ENCODE measurements at regions not wholly inside any gene's neighbourhood (a gene's known extent, or its start where the extent isn't known, plus 50 kb on each side); places are given as distances from the start of the nearest gene placed in this dataset.

DNA sequence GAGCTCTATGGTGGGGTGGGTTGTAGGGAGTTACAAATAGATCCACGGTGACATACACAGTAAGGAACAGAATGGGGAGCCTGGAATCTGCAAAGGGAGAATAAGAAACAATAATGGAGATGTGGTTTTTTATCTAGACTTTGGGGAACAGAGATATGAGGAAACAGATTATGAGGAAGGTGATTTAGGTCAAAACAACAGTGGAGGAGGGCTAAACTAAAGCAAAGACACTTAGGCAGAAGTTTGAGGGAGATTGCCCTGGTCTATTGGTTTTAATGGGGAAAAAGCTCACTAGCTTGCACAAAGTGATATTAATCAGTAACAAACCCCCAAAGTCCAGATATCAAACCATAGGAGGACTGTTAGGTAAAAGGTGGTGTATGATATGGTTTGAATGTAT, 144.5 kb upstream of the DYRK2 start:
- no peak for FAIRE-seq

DNA sequence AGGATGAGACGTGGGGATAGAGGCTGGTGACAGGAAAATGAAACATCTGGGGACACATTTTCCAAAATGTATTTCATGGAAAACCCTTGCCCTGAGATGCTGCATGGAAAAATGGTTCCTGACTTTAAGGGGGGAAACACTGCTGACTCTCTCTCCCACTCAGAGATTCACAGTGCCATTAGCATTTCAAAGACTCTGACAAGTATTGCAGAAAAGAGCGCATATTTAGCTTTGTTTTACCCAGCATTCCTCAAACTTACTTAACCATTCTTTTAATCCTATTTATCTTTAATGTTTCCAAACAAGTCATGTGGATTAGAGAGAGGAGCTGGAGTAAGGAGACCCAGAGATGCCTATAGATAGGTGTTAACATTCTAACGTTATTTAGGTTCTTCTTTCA, 141.8 kb upstream of the DYRK2 start:
- FAIRE-seq = no peak

DNA sequence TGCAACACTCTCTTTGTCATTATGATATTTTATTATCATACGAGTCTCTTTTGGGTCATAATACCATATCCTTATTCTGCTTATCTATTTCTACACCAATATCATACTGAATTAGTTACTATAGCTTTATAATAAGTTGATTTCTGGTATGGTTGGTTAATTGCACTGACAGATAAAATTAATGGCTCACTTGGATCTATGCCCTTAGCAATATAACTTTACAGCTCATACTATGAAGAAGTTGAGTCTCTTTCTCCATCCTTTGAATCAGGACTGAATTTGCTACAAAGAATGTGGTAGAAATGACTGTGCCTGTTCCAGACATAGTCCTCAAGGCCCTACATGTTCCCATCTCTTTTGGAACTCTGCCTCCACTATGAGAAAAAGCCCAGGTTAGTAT, 139.7 kb upstream of the DYRK2 start:
- no peak for FAIRE-seq

DNA sequence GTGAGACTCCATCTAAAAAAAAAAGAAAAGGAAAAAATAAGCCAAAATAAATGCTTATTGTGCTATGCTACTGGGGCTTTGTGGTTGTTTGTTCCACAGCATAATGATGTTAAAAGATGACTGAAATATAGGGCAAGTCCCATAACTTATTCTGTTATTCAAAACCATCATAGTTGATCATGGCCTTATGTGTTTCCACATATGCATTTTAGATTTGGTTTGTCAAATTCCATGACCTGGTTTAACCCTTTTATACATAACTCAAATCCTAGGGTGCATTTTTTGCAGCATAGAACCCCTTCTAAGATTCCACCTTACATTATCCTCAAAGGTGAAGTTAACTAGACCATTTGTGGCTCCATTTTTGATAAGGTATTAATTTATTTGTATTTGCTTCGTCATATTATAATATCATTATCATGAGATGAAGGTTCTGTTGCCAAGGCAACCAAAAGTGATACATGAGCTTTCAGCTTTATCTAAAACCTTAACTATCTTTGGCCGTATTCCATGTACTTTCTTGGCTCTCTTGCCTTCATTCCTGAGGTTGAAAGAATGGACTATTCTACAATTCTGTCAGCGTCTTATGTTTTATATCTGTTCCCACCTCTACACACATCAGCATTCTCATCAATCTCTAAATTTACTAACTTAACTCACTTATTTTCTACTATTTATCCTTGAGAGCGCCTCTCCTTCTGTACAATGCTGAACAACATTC, 138.7 kb upstream of the DYRK2 start:
- no peak for FAIRE-seq

DNA sequence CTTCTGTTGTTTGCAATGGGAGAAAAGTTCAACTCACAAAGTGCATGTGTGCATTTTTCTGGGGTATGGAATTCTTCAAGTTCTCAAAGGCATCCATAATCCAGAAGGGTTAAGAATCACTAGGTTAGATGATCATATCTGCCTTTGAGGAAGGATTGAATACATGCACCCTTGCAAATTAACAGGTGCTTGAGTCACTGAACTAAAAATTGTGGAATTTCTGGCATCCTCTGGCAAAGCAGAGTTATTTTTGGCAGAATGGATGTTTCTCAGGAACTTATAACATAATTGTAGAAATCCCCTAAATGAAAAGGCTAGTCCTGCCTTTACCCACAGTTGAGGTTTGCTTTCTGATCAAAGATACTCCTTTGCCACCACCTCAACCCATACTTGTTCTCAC, 136.5 kb upstream of the DYRK2 start:
- FAIRE-seq = no peak

DNA sequence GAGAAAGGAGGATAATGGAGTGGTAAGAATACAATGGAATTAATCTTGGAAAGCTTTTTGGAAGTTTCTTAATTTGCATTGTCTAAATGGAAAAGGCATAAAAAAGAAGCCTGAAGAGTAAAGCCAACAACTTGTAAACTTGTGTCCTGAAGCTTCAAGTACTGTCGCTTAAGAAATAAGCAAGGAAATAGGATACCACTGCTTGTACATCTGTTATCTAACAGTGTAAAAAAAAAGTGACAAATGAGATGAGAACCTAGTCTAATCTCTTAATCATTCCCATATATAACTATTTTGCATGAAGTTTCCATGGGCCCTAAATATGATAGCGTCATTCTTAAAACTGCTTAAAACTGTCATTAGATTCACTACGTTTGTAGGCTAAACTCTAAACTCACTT, 134.0 kb upstream of the DYRK2 start:
- no peak for FAIRE-seq

DNA sequence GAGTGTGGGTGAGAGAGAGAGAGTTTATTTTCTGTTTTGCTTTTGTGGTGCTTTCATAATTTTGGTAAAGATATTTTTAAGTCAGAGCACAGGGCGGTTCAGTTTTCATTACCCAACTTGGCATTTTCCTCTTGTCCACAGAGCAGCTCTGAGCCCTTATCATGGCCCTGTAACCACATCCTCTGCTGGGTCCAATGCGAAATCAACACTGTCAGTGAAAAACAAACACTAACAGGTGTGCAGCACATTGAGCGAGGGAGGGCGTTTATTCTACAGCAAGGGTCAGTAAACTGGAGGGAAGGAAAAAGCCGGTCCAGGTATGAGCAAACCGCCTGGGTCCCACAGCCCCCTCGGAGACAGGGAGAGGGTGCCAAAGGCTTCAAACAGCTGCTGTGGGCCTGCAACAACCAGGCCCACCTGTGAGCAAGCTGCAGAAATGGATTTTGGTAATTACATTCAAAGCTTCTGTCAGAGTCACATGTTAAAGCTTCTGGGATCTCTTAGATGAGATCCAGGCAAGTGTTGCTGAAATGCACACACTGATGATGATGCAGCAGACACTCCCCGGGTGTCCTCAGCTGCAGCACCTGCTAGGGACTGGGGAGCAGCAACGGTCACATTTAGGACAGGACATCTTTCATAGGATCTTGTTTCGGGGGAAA, 132.7 kb upstream of the DYRK2 start:
- FAIRE-seq = no peak

DNA sequence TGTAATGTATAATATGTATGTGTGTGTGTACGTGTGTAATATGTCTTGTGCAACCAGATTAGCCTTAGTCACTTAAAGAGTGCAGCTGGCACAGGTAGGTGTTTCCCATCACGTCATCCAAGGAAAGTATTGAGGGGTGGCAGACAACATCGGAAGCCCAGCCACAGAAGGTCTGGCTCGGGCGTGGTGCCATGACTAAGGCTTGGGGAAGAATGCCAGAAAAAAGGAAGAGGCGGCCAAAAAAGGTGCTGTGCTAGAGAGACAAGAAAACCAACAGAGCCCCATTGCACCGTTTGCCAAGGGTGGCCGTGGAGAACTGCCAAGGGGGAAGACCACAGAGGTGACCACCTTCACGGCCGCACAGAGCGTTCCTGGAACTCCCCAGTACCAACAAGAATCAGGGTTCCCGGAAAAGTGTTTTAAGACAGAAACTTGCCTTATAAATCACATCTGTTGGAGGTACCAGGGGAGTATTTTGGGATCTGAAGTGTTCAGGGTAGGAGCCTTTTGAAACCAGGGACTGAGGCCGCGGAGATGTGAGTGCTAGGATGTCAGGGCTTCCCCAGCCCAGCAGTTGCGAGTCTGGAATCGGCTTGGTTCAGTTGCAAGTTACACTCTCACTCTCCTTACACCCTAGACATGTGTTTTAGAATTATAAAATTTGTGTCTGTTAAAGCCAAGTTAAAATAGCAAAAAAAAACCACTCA, 131.2 kb upstream of the DYRK2 start:
- FAIRE-seq = no peak

DNA sequence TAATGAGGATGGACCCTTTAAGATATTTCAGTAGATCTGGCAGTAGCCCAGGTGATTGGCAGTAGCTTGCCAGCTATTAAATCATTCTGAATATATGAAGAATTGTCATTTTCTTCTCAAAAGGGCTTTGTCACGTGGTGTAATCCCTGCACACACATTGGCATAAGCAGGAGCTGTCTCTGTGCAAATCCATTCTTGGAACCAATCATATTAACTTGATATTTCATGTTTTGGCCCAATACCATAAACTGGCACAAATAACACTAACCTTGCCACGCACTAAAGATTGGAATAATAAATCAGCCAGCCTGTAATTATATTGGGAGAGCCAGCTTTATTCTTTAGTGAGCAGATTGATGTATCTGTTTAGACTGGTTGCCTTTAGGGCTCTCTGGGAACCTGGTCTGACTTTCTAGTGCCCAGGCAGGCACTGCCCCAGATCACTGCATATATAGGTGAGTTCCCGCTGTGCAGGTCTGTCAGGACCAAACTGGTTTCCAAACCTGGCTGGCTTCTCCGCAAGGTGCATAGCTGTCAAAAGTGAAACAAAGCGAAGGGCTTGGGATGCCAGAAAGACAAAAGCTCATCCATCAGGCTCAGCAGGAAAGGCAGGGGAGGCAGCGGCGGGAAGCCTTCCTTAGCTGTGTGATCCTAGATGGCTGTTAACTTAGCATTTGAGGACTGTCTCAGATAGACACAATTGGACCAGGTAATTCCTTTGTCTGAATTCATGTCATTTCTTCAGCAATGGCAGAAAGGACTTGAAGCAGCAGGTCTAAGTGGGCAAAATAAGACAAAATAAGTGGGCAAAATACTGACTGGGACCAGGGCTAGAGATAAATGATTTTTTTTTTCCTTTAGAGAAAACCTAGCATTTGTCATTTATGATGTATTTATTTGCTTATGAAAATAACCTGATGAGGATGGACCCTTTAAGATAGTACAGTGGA, 128.8 kb upstream of the DYRK2 start:
- no peak for FAIRE-seq

DNA sequence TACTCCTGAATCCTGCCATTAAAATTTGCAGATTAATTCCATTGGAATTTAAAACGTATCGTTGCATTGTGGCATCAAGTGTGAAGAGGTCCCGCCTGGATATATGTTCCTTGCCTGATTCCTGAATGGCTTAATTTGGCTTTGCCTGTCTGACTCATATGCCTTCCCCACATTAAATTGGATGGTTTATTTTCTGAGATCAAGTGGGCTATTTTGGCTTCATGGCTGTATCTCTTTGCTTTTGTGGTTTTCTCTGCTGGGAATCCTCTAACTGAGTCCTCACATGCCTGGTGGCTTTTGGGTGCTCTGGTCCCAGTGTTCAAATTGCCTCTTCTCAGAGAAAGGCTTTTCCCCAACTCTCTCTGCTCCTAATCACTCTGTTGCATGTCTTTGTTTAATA, 127.9 kb upstream of the DYRK2 start:
- FAIRE-seq = no peak

DNA sequence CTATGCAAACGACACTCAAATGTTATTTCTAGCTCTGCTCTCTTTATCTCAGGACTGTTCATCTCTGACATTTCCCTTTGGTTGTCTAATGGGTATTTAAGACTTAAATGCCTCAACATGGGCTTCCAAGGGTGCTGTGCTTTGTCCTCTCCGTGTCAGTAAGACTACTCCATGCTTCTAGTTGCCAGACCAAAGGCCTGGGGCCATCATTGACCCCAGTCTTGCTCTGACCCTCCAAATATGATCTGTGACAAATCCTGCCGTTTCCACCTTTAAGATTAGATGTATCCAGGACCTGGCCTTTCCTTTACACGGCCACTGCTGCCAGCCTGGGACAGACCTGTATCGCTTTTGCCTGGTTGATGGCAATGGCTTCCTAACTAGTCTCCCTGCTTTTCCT, 126.3 kb upstream of the DYRK2 start:
- FAIRE-seq = no peak

DNA sequence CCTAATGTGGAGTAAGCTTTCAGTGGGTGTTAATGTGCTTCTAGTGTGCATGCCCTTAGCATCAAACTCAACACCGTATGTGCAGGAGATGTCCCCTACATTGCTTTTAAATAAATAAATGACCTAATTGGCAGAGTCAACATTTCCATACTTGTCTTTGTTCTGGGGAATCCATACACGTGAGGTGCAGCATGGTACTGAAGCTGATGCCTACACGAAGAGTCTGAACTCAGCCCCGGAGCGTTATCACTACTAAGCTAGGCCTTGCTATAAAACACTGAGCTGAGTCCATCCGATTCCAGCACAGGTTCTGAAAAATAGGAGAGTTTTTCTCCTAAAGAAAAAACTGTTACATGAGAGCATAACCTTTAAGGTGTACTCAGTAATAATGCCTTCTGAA, 125.0 kb upstream of the DYRK2 start:
- no peak for FAIRE-seq

DNA sequence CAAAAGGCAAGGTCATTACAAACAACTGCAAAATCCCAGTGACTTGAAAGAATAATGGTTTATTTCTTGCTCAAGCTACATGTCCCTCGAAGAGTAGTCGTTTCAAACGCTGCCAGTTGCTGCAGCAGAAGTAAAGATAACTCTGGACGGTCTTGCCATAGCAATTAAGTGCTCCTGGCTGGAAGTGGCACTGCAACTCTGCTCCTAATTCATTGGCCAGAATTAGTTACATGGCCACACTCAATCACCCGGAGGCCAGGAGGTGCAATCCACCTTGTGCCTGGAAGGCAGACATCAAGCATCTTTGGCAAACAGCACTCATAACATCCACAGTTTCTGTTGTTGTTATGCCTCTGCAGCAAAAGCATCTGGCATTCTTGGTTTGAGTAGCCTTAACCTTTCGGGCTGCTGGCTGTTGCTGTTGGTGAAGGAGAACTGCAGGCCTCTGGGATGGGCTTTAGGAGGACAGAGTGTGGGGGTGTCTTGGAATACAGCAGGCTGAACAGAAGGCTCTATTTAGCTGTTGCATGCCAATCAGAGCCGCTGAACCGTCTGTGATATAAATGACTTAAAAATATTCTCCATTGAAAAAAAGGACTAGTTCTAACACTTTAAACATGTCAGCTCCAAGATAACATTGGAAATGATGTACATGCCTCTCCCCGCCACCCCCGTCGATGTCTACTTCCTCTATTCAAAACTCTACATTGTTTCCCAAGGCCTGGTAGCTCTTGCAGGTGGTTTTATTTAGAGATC, 123.5 kb upstream of the DYRK2 start:
- FAIRE-seq = no peak

DNA sequence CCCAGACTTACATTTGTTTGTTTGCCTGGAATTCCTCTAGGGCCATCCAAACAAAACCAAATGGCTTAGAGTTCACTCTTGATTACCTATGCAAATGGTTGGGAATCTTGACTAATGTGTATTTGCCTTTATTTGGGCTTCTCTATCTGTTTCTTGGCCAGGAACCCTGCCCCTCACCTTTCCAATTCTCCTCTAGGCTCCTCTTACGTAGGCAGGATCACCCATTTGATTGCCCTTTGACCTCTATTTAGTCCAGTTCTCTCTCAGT, 123.0 kb upstream of the DYRK2 start:
- no peak for FAIRE-seq

DNA sequence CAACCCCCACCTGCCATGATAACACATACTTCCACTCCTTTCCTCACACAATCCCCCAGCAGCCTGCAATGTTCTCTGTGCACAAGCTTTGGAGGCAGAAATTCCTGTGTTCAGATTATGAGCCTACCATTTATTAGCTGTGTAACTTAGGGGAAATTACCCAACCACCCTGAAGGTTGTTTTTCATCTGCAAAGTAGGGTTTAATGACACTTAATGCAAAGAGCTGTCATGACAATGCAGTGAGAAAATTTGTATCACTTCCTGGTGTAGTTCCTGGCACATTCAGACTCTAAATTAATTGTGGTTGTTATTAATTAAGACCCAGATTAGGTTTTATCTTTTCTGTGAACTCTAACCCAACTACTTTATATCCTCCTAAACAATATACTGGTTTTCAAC, 122.4 kb upstream of the DYRK2 start:
- no peak for FAIRE-seq

DNA sequence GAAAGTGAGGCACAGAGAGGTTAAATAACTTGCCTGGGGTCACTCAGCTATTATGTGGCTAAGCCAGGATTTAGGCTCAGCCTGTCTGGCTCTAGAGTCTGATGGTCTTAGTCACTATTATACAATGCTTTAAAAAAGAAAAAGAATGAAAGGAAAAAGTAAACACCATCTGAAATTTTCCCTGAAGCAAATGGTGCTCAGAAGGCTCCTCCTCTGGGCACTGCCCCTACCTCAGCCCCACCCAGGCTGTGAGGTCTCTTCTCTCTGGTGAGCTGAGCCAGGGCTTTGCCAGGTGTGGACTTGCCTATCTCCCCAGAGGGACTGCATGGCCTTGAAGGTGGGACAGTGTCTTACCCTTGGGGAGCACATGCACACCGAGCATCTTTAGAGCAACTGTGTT, 117.5 kb upstream of the DYRK2 start:
- no peak for FAIRE-seq

DNA sequence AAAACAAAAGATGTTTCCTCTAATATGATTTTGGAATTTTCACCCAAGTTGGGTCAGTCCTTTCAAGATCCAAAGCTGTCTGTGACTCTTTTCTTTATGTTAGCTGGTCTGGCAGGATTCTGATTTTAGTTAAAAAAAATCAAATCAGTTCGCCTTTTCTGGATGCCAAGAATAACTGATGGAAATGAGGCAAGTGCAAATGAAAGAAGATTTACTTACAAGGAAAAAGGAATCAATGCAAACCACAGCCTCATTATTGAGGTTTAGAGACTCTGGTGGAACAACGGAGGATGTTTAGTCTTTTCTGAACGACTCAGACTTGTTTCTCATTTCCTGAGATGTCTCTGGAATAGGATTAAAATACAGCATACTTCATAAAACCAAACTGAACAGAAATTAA, 117.0 kb upstream of the DYRK2 start:
- FAIRE-seq = no peak

DNA sequence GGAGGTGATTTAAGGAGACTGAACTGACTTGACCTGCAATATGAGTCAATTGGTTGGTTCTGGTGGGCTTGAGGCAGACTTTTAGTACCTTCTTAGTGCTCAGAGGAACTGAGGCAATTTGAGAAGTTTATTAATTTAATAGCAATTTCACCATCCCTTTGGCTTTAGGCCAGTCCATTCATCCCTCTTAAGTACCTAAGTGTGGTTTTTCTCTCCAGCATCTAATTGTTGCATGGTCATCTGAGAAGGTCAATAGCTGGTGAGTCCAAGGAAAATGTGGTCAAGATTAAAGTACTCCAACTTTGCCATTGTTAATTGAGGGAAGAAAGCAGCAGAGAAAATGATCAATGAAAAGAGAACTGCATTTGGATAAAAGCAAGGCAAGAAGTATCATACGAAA, 115.4 kb upstream of the DYRK2 start:
- FAIRE-seq = no peak

DNA sequence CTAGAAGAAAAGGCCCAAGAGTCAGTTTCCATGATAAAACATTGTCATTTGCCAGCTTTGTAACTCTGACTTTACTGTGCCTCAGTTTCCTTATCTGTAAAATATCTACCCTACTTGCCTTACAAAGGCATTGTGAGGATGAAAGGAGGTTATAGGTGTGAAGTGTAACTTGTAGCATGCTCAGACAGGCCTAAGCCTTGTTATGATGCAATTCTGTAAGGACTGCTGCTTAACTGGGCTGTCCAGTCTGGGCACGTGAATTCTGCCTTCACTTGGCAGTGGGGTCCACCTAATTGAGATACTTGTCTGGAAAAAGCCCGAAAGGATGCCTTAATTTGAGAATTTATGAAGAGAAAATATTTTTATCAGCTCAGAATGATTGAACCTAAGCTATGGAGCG, 114.5 kb upstream of the DYRK2 start:
- no peak for FAIRE-seq

DNA sequence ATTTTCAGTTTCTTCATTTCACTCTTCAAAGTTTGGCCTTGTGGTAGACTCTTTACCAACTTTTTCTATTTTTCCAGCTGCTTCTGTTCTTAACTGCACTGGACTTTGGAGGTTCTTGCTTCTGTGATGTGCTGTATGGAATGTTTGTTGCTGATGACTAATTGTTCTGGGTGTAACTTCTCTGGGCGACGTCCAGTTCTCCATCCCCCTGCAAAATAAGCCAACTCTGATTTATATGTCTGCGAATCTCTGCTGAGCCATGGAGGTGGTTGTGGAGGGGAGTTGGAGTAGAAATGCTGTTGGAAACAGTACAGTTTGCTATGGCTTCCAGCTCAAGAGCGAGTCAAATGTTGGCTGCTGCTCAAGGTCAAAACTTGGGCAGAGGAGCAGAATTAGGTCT, 113.9 kb upstream of the DYRK2 start:
- no peak for FAIRE-seq

DNA sequence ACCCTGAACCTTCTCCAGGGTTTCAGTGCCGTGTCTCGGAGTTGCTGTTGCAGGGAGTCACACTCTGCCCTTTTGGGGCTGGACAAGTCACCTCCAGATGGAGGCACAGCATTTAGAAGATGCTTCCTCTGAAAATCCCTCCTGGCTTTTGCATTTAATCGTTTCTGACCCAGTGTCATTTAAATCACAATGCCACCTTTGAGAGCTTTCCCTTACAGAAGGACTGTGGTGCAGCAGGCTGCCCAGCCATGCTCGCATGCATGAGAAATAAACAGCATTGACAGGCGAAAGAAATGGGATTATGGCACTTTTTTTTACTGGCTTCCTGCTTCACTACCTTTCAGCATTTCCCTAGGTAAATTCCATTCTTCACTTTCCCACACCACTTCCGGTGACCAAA, 113.4 kb upstream of the DYRK2 start:
- FAIRE-seq = no peak

DNA sequence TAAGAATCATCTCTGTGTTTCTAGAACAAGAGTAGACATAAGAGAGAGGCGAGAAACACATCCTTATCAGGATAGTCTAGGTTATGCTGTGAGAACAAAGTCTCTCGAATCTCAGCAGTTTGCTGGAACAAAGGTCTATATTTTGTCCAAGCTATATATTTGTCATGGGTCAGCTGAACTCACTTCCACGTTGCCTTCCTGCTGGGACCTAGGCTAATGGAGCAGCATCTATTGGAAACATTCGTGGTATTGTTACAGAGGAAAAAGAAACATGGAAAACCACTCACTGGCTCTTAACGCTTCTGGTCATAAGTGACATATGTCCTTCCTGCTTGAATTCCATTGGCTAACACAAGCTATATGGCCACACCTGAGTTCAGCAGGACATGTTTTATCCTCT, 112.6 kb upstream of the DYRK2 start:
- FAIRE-seq = no peak

DNA sequence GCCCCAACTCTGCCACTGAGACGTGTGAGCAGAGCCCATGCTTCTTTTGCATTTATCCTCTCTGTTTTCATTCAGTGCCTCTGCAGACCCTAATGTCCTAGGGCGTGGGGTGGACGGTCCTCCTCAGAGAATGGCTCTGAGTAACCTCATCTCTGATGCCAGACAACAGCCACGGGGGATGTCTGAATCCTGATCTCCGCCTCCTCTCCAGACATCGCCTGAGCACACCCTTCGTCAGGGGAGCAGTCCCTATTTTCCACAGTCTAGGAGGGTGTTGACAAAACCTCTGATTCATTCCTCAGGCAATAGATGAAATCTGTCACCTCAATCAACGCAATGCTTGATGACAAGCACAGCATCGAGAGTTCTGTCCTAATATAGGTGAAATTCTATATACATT, 109.2 kb upstream of the DYRK2 start:
- FAIRE-seq = no peak

Measured in A204.1 (cell line).